Keratinocyte (primary cell): ENCODE measurements at regions not wholly inside any gene's neighbourhood (a gene's known extent, or its start where the extent isn't known, plus 50 kb on each side); places are given as distances from the start of the nearest gene placed in this dataset.
A peak's percentile ranks its signal among the peaks of the same experiment; 100 is the strongest.
"Not testable (repeated sequence)": the region's sequence is repeated elsewhere in the genome, so short reads cannot be mapped to it uniquely, and the experiment has no call there.

Experiments
- DNase-seq: peaks from one replicate; pipeline ENCODE4 v3.0.0-alpha.2; 2011; ENCODE audit warnings: low read depth, missing footprints, low spot score
- FAIRE-seq: peaks from 2 replicates; lab custom pipeline; 2011; peaks lifted over from hg19 to GRCh38; lab: Jason Lieb, UNC
- H2AFZ ChIP-seq: 2 replicates; pipeline ENCODE4 v1.6.0; 2012; ENCODE audit warnings: low read length, control low read depth, inconsistent platforms; ENCODE audit not compliant: control insufficient read depth
- H3K27ac ChIP-seq: 2 replicates; pipeline ENCODE4 v1.5.1; 2011; ENCODE audit warnings: low read length; ENCODE audit not compliant: control insufficient read depth, insufficient read depth
- H3K27me3 ChIP-seq: 3 replicates; pipeline ENCODE4 v1.6.0; 2011; ENCODE audit warnings: low read length; ENCODE audit not compliant: control insufficient read depth, insufficient read depth; ENCODE audit errors: extremely low read depth
- H3K36me3 ChIP-seq, 2 experiments: 2 replicates in 1 of 2; 3 replicates in 1 of 2; pipeline ENCODE4 v1.5.1; 2011; ENCODE audit warnings: low read length in 2 of 2, mild to moderate bottlenecking in 1 of 2; ENCODE audit not compliant: control insufficient read depth in 2 of 2, insufficient read depth in 2 of 2; ENCODE audit errors: extremely low read depth in 1 of 2
- H3K4me1 ChIP-seq: 3 replicates; pipeline ENCODE4 v1.5.1; 2011; ENCODE audit warnings: low read length; ENCODE audit not compliant: control insufficient read depth, insufficient read depth; ENCODE audit errors: extremely low read depth
- H3K4me2 ChIP-seq: 3 replicates; pipeline ENCODE4 v1.6.0; 2011; ENCODE audit warnings: low read depth, low read length; ENCODE audit not compliant: control insufficient read depth, insufficient read depth; ENCODE audit errors: extremely low read depth
- H3K4me3 ChIP-seq, 3 experiments: fragments of 200-600 bp in 1 of 3; sonication (generic) in 1 of 3; 2 replicates in 2 of 3; 3 replicates in 1 of 3; pipeline ENCODE4 v1.5.1; 2011 to 2016; ENCODE audit warnings: low read length in 3 of 3, mild to moderate bottlenecking in 3 of 3, control low read depth in 2 of 3, inconsistent platforms in 1 of 3, low read depth in 1 of 3, mixed read lengths in 1 of 3, mixed run types in 1 of 3, moderate library complexity in 1 of 3; ENCODE audit not compliant: control insufficient read depth in 2 of 3, insufficient read depth in 2 of 3; ENCODE audit errors: extremely low read depth in 1 of 3
- H3K79me2 ChIP-seq: 2 replicates; pipeline ENCODE4 v1.6.0; 2012; ENCODE audit warnings: low read length; ENCODE audit not compliant: control insufficient read depth, insufficient read depth
- H3K9ac ChIP-seq: 3 replicates; pipeline ENCODE4 v1.6.0; 2011; ENCODE audit warnings: low read length; ENCODE audit not compliant: control insufficient read depth, insufficient read depth; ENCODE audit errors: extremely low read depth
- H3K9me1 ChIP-seq: 3 replicates; pipeline ENCODE4 v1.6.0; 2011; ENCODE audit warnings: low read length; ENCODE audit not compliant: control insufficient read depth, insufficient read depth; ENCODE audit errors: extremely low read depth
- H3K9me3 ChIP-seq: 2 replicates; pipeline ENCODE4 v1.5.1; 2012; ENCODE audit warnings: low read depth, low read length; ENCODE audit not compliant: control insufficient read depth
- H4K20me1 ChIP-seq: 3 replicates; pipeline ENCODE4 v1.6.0; 2011; ENCODE audit warnings: low read length; ENCODE audit not compliant: control insufficient read depth, insufficient read depth; ENCODE audit errors: extremely low read depth
- CTCF ChIP-seq, 3 experiments: IDR thresholded peaks in 1 of 3; conservative IDR thresholded peaks in 1 of 3; optimal IDR thresholded peaks in 1 of 3; 2 replicates in 2 of 3; 3 replicates in 1 of 3; pipeline versions ENCODE3 to v1.5.1; 2011; ENCODE audit warnings: low read length in 3 of 3, mild to moderate bottlenecking in 3 of 3, moderate library complexity in 2 of 3, control low read depth in 1 of 3, inconsistent platforms in 1 of 3; ENCODE audit not compliant: insufficient read depth in 2 of 3; ENCODE audit errors: extremely low read depth in 1 of 3
- EZH2 ChIP-seq: IDR thresholded peaks from one replicate; pipeline ENCODE4 v1.6.1; 2012; ENCODE audit warnings: inconsistent platforms, mild to moderate bottlenecking, low read length, moderate library complexity
- dilution Hi-C: fragments of 300-500 bp; cut with MboI; formaldehyde crosslinking; loops from one replicate; pipeline ENCODE4 v1.7.0; 2020; ENCODE audit warnings: low sequenced_read_pairs; ENCODE audit not compliant: extremely low pct_ligation_motif_present

- Histone ChIP-seq H3K36me3 (no peaks in the 10 kb centered on the region), H2AFZ (no peak overlapping the region), H3K27ac (peak overlapping the region; percentile 78), H3K9ac (no peak overlapping the region), H3K4me3 (no peak overlapping the region), H3K4me1 (peaks cover 22% of the 10 kb centered on the region), H3K9me1 (no peaks in the 10 kb centered on the region), H3K9me3 (peaks cover 2% of the 10 kb centered on the region), H3K27me3 (no peaks in the 10 kb centered on the region), H3K4me2 (no peak overlapping the region), H4K20me1 (no peaks in the 10 kb centered on the region), H3K79me2 (no peaks in the 10 kb centered on the region)
- dilution Hi-C loops, result no loop called here
- TF ChIP-seq EZH2, result no peak
- TF ChIP-seq CTCF (optimal IDR thresholded peaks at IDR 0.05 in 1 of 3, IDR thresholded peaks at IDR 0.05 in 1 of 3, conservative IDR thresholded peaks at IDR 0.05 in 1 of 3; ENCODE audit: extremely low read depth in 1 of 3, insufficient read depth in 2 of 3, low read length in 3 of 3), result no peak
- FAIRE-seq (no peak), DNase-seq (no peak)
Observed at GRCh38 chr16:88330971-88331890, 51.5 kb upstream of the ZNF469 start.

- peaks cover 2% of the 10 kb centered on the region for H3K9me3 ChIP-seq
- no peaks in the 10 kb centered on the region for H3K9me1 ChIP-seq
- H2AFZ ChIP-seq, result peak overlapping the region; percentile 79
- no peaks in the 10 kb centered on the region for H4K20me1 ChIP-seq
- DNase-seq (peak; percentile 92), FAIRE-seq (peak; percentile 61)
- H3K79me2 ChIP-seq, result no peaks in the 10 kb centered on the region
- H3K4me3 ChIP-seq, result peak overlapping the region in 1 of 3 experiments; percentile 43
- H3K27me3 ChIP-seq, result no peaks in the 10 kb centered on the region
- no peaks in the 10 kb centered on the region for H3K36me3 ChIP-seq
- peak overlapping the region; percentile 76 for H3K4me2 ChIP-seq
- TF ChIP-seq CTCF (optimal IDR thresholded peaks at IDR 0.05 in 1 of 3, IDR thresholded peaks at IDR 0.05 in 1 of 3, conservative IDR thresholded peaks at IDR 0.05 in 1 of 3; ENCODE audit: extremely low read depth in 1 of 3, insufficient read depth in 2 of 3, low read length in 3 of 3) (no peak), EZH2 (no peak)
- peak overlapping the region; percentile 78 for H3K27ac ChIP-seq
- peaks cover 22% of the 10 kb centered on the region for H3K4me1 ChIP-seq
- dilution Hi-C loops, result no loop called here
- H3K9ac ChIP-seq, result peak overlapping the region; percentile 61
Observed at GRCh38 chr16:88331989-88332920, 50.5 kb upstream of the ZNF469 start.

- H3K9me3 ChIP-seq, H4K20me1 ChIP-seq, H3K9me1 ChIP-seq, dilution Hi-C loops, H3K36me3 ChIP-seq, H3K79me2 ChIP-seq, FAIRE-seq, H3K27me3 ChIP-seq: not testable (repeated sequence)
- Histone ChIP-seq H3K4me3 (peak overlapping the region in 1 of 3 experiments; percentile 43), H2AFZ (peak overlapping the region; percentile 79), H3K9ac (peak overlapping the region; percentile 61), H3K27ac (peak overlapping the region; percentile 78), H3K4me1 (peaks cover 20% of the 10 kb centered on the region), H3K4me2 (peak overlapping the region; percentile 76)
- DNase-seq, result peak; percentile 26
Observed at GRCh38 chr16:88332921-88333825, 49.6 kb upstream of the ZNF469 start.
